Spleen (tissue), 3 donors: ENCODE measurements at regions not wholly inside any gene's neighbourhood (a gene's known extent, or its start where the extent isn't known, plus 50 kb on each side); places are given as distances from the start of the nearest gene placed in this dataset.

ENCODE experiments used
- POLR2A ChIP-seq, 3 donors: fragments of 450-650 bp; IDR thresholded peaks; one replicate each; pipeline ENCODE4 v1.5.1; 2017; ENCODE audit warnings: antibody characterized with exemption in 3 of 3, mild to moderate bottlenecking in 1 of 3
- POLR2AphosphoS5 ChIP-seq, 3 donors: sonication (generic); formaldehyde crosslinking; IDR thresholded peaks; one replicate each; pipeline ENCODE4 v1.5.1; 2017; ENCODE audit warnings: antibody characterized with exemption in 3 of 3

DNA sequence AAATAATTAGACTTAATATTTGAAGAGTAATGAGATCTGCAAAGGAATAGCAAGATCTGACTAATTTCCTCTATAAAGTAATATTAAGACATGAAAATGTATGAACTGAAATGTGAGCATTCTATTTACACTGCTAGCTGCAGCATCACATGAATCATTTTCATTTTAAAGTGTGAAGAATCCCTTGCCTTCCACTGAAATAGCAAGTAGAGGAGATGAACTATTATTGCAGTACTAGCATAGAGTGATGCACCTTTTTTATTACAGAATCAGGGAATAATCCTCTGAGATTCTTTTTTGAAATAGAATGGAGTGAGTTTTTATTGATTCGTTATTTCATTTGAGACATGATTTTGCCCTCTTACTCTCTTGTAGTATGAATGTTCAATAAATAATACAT lies 281.9 kb upstream of the NAV3 start:
- TF ChIP-seq POLR2AphosphoS5 (IDR thresholded peaks at IDR 0.05) (no peak), POLR2A (IDR thresholded peaks at IDR 0.05) (no peak)
